ENCODE measurements at regions not wholly inside any gene's neighbourhood (a gene's known extent, or its start where the extent isn't known, plus 50 kb on each side); places are given as distances from the start of the nearest gene placed in this dataset.

GRCh38 chr15:38859574-38859973, 295.0 kb upstream of the RASGRP1 start:
- TF ChIP-seq FOXJ3 (CRISPR knock-in tag; IDR thresholded peaks at IDR 0.05) (no peak), CTCF (IDR thresholded peaks at IDR 0.05) (no peak), GATA2 (CRISPR knock-in tag; IDR thresholded peaks at IDR 0.05) (no peak), RFX5 (IDR thresholded peaks at IDR 0.05; ENCODE audit: low read length) (no peak), NFIC (IDR thresholded peaks at IDR 0.05; ENCODE audit: borderline replicate concordance) (no peak), PBX3 (IDR thresholded peaks at IDR 0.05) (no peak), POLR2AphosphoS5 (IDR thresholded peaks at IDR 0.05; ENCODE audit: low read depth, low read length) (no peak), YY1 (IDR thresholded peaks at IDR 0.05; ENCODE audit: low read depth) (no peak), TAF1 (IDR thresholded peaks at IDR 0.05; ENCODE audit: borderline replicate concordance, low read depth, low read length) (no peak), TEAD4 (IDR thresholded peaks at IDR 0.05; ENCODE audit: borderline replicate concordance, insufficient read depth) (no peak)

All from SK-N-SH (cell line).